NCI-H2081 (cell line): ENCODE measurements at regions not wholly inside any gene's neighbourhood (a gene's known extent, or its start where the extent isn't known, plus 50 kb on each side); places are given as distances from the start of the nearest gene placed in this dataset.
"Not testable (repeated sequence)": the region's sequence is repeated elsewhere in the genome, so short reads cannot be mapped to it uniquely, and the experiment has no call there.

Experiments
- DNase-seq, 2 experiments: peaks; one replicate each; lab custom pipeline; 2025; lab: John Stamatoyannopoulos, UW

DNA sequence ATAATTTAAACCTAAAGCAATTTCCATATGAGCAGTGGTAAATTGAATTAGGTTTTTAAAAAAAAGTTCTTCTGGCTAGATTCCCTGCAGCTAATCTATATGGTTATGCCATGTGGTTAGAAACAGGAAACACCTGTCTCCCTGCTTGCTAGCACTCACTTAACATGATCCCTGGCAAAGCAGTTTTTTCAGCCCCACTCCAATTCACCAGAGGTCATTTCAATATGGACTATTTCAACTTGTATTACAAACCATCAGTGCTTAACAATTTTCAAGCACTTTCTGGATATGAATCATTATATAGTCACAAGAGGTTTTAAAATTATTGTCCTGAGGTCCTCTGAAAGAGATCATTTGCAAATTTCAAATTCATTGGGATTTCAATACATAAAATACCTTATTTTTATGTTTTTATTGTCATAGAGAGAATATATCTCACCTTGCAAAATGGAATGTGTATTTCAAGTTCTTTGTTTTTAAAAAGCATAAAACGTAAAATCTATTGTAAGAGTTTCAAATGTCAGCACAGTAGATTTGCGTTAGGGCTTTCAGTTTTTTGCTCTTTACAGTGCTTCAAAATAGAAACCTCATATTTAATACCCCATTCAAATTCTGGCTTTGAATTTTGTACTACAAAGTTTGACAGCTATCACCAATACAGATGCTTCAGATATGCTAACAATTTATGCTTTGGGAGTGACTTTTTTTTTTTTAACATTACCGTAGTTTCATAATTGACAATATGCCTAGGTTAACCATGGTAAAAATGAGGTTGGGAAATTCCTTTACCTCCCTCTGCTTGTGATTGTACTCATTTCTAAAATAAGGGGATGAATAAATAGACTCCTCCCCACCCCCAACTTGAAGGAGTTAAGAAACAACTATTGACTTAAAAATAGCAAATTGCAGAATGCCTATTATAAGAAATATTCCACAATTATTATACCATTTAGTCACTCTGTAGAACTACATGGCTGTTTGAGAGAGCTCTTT is 117.5 kb upstream of the HGF start:
- peak; percentile 49 to 84 for DNase-seq

- DNase-seq = no peak
Measured at GRCh38 chr7:81886211-81886764, 116.4 kb upstream of the HGF start.

DNA sequence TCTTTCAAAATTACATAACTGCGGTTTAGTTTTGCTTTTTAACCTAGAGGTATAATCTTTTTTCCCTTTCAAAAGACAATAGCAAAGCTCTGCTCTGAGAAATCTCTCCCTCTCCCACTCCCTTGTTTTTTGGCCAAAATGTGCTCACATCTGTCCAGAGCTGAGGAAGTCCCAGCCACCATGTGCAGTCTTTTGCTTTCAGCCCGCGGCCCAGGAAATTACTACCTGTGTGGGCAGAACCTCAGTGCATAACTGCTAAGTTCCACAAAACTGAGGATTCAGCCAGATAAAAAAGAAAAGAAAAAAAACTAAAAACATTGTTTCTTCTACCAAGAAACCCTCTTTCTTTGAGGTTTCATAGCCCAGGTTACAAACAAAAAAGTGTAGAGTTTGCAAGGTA is 115.0 kb upstream of the HGF start:
- DNase-seq = no peak

GRCh38 chr7:81883801-81884393 is 114.0 kb upstream of the HGF start:
- DNase-seq = no peak

GRCh38 chr7:81882086-81882485 is 112.2 kb upstream of the HGF start:
- no peak for DNase-seq

DNA sequence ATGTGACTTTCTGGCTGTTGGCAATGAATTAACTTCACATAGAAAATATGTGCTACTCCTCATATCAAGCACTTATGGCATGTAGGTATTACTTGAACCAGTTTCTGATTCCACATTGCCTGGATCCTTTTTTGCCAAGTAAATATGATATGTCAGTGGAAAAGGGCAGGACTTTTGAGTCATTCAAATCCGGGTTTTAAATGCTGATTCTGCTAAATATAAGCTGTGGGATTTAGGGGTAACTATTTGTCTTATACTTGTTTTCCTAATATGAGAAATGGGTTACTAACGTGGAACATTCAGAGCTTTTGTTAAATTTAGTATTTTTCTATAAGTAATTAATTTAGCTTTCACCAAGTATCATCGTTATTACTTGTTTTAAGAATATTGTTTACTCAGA is 108.0 kb upstream of the HGF start:
- no peak for DNase-seq

GRCh38 chr7:81873559-81873958 is 103.7 kb upstream of the HGF start:
- DNase-seq = no peak

DNA sequence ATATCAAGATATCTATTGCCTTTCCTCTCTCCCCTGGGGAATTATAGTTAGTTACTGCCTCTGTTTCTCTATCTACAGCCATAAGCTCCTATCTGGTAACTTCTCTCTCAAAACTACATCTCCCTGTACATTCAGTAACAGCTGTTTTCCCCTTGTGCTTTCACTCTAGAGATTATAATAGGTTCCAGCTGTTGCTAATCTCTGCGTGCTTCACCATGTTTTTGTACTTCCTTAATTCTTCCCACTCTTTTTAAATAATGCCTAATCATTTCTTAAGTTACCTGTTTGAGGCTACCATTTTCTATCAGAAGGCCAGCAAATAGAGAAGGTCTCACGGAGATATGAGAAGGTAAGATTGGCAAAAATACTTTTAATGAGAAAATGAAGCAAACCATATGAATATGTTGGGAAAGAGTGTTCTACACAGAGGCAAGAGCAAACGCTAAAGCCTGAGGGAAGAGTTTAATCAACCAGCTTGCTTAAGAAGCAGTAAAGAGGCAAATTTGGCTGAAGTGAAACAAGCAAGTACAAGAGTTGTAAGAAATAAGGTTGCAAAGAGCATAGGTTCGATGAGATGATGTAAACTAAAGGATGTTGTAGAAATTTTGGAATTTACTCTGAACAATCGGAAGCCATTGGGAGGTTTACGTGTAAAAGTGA is 101.9 kb upstream of the HGF start:
- no peak for DNase-seq

GRCh38 chr7:81870608-81871007 is 100.8 kb upstream of the HGF start:
- DNase-seq = no peak

GRCh38 chr7:81869670-81870069 is 99.8 kb upstream of the HGF start:
- no peak for DNase-seq

DNA sequence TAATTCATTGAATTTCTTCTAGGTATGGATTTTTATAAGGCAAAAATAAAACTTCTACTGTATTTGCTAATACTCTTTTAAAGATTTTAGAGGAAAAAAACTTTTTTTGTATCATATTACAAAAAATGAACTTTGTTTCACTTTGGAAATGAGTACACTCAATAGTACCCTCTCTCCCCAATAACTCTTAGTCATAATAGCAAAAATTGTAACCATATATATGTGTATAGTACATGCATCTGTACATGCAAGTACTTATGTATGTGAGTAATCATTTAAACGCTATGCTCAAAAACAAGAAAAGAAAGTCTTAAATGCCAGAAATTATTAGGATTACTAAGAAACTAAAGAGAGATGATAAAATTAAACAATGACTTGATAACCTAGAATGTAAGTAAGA is 95.9 kb upstream of the HGF start:
- no peak for DNase-seq

- DNase-seq = no peak
Measured at GRCh38 chr7:81859433-81859832, 89.6 kb upstream of the HGF start.

GRCh38 chr7:81858820-81859219 is 89.0 kb upstream of the HGF start:
- DNase-seq = not testable (repeated sequence)

DNA sequence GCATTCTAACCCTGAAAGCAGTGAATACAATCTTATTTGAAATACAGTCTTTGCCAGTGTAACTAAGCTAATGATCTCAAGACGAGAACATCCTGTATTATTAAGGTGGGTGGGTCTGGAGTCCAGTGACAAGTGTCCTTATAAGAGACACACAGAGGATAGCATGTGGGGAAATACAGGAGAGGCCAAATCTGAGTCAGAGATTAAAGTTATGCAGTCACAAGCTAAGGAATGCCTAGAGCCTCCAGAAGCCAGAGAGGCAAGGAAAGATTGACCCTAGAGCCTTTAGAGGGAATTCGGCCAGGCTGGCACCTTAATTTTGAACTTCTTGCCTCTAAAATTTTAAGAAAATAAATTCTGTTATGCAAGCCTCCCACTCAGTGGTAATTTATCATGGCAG is 87.5 kb upstream of the HGF start:
- DNase-seq = no peak

GRCh38 chr7:81854518-81854917 is 84.7 kb upstream of the HGF start:
- DNase-seq = no peak

DNA sequence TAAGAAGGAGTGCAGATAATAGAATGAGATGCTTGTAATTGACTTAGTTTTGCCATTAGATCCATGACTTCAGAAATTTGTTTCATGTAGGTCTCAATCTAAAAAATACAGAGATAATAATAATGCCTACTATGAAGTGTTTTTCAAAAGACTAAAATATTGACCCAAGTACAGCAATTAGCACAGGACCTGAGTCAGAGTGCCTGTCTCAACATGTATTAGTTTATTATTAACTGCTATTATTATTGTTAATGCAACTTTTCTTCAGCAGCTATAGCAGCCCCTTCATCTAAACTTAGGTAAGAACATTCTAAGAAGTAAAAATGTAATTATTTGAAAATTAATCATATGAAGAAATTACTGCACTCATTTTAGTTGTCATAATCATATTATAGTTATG is 82.9 kb upstream of the HGF start:
- no peak for DNase-seq

GRCh38 chr7:81851413-81851812 is 81.6 kb upstream of the HGF start:
- DNase-seq = no peak

GRCh38 chr7:81846398-81846797 is 76.6 kb upstream of the HGF start:
- no peak for DNase-seq

- DNase-seq = no peak
Measured at GRCh38 chr7:81845744-81846241, 75.9 kb upstream of the HGF start.

DNA sequence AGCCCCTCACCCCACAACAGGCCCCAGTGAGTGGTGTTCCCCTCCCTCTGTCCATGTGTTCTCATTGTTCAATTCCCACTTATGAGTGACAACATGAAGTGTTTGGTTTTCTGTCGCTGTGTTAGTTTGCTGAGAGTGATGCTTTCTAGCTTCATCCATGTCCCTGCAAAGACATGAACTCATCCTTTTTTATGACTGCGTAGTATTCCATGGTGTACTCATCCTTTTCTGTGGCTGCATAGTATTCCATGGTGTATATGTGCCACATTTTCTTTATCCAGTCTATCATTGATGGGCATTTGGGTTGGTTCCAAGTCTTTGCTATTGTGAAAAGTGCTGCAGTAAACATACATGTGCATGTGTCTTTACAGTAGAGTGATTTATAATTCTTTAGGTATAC is 73.8 kb upstream of the HGF start:
- DNase-seq = not testable (repeated sequence)

GRCh38 chr7:81842361-81842760 is 72.5 kb upstream of the HGF start:
- DNase-seq = no peak

DNA sequence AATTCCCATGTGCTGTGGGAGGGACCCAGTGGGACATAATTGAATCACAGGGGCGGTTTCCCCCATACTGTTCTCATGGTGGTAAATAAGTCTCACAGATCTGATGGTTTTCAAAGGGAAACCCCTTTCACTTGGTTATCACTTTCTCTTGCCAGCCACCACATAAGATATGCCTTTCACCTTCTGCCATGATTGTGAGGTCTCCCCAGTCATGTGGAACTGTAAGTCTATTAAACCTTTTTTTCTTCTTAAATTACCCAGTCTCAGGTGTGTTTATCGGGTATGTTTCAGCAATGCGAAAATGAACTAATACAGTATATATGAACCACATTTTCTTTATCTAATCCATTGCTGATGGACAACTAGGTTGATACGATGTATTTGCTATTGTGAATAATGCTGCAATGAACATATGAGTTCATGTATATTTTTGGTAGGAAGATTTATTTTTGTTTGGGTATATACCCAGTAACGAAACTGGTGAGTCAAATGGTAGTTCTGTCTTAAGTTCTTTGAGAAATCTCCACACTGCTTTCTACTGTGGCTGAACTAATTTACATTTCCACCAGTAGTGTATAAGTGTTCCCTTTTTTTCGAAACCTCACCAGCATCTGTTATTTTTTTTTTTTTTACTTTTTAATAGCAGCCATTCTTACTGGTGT is 70.0 kb upstream of the HGF start:
- DNase-seq = no peak
